ENCODE measurements at regions not wholly inside any gene's neighbourhood (a gene's known extent, or its start where the extent isn't known, plus 50 kb on each side); places are given as distances from the start of the nearest gene placed in this dataset.

DNA sequence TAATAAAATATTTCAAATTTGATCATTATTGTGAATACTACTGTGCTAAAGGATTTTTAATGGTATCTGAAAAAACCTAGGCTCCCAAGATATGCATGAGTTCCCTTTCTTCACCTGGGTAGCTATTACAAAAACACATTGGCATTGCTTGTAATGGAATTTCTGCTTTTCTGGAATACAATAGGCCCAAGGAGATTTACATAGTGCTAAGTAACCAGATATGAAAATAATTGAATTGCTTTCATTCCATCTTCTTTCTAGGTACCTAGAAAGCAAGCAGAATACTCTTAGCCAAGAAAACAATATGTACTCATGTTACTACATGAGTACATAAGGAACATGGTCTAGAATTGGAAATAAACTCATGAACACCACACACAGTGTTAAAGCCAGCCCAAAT, 291.9 kb downstream of the KCNC2 start:
- no peak for FAIRE-seq

DNA sequence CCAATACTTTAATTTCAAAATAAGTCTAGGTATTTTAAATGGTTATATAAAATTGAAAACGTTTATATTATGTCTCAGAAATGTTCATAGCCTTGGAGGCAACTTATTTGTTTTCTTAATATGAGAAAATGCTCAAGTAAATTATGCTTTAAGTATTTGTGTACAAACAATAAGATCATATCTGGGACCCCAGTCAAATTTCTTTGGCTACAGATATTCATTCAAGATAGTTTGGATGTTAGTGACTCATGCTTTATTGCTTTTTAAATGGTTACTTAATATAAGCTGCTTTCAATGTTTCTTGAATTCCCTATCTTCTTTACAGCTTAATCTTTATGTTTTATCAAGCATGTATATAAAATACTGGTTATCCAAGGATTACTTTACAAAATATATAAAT, 291.3 kb downstream of the KCNC2 start:
- FAIRE-seq = no peak

DNA sequence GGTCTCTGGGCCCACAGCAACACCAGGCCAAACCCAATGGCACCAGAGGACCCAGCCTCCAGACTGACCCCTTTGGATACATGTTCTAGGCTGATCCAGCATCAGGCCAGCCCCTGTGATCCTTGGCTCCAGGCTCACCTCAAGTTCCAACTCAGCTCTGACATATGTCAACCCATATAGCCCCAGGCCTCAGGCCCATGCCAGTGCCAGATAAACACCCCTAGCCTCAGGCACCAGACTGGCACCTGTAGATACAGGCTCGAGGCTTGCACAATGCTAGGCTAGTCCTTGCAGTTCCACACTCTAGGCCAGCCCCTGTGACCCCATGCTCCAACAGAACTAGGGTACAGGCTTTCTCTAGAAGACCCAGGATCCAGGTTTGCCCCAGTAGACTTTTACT, 287.5 kb downstream of the KCNC2 start:
- FAIRE-seq = no peak

DNA sequence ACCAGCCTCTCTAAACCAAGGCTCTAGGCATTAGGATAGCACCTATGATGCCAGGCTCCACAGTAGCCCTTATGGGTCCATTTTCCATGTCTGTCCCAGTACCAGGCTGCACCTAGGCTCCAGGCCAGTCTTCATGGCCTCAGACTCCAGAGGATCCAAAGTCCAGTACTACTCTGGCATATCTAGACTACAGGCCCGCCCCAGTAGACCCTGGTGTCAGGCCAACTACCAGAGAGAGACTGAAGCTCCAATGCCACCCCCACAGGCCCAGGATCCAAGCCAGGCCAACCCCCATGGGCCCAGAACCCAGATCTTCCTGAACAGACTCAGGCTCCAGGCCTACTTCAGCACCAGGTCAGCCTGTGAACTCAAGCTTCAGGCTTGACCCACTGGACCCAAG, 287.0 kb downstream of the KCNC2 start:
- FAIRE-seq = no peak

DNA sequence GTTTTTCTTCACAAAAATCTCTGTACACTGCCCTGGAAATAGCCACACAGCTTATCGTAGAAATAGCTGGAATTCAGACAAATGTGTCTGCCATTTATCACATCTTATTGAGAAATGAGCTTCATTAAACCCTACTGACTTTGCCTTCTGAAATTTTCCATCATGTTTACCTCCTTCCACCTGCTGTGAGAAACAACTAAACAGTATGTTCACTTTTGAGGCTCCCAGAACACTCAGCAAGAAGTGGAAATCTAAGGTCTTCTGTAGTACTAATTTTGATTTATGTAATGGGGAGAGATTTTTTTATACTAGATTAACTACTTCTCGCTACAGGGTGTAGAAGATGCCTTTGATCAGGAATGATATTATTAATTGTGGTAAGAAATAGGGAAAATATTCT, 268.0 kb downstream of the KCNC2 start:
- FAIRE-seq = no peak

DNA sequence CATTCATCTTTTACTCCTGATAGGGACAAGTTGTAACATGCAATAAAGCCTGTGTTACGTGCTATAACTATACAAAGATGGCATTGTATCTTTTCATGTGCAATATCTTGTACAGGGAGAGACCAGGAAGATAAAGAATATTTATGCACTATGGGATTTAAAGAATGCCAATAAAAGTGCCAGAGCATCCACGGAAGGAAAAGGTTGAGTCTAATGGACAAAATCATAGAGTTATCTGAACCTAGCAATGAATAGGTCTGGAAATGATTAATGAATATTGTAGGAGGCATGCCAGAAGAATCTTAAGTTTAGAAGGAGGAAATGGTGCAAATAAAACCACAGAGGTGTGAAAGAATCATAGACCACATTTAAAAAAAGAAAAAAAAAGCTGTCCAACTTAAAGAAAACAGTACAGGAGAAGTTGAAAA, 263.9 kb downstream of the KCNC2 start:
- peak; percentile 43 for FAIRE-seq

DNA sequence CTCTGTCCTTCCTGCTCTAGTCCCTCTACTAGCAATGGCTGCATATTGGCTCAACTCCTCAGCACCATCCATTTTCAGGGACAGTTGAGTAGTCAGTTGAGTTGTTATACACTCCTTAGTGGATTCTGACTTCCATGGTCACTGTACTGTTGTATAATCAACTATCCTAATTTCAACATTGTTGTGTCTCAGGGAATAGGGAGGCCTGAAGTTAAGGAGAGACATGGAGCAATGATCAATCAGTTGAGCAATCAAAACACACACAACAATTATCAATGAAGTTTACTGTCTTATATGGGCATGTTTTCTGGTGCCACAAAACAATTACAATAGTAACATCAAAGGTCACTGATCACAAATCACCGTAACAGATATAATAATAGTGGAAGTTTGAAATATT, 255.9 kb downstream of the KCNC2 start:
- FAIRE-seq = no peak

DNA sequence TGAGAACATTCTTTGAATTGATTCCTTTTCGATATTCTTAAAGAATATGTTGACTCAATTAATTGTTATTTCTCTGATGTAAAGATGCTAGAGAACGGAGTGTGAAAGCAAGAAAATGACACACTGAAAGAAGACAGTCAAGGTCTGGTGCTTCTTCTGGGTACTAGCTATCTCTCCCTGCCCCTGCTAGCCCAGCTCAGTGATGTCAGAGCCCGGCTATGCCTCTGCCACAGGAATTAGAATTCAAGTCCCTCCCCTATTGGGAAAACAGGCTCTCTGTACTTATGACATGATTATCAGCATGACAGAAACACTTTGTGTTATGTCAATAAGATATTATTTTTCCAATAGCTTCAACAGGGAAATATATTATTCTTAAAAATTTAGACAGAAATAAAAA, 252.4 kb downstream of the KCNC2 start:
- no peak for FAIRE-seq

DNA sequence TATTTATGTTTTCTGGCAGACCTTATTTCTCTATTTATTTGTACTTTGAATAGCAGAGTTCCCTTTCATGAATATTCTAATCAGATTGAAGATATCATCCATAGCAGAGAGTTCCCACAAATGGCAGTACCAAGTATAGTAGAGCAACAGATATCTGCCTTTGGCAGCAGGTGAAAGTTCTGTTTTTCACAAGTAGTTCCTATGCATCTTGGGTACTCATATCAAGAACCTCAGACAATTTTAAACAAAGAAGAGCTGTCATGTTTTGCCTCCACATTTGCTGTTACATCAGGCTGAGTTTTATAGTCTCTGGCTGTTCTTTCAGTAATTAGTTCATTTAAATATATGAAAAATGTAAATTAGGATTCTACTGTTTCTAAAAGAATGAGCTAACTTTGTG, 252.0 kb downstream of the KCNC2 start:
- FAIRE-seq = no peak

DNA sequence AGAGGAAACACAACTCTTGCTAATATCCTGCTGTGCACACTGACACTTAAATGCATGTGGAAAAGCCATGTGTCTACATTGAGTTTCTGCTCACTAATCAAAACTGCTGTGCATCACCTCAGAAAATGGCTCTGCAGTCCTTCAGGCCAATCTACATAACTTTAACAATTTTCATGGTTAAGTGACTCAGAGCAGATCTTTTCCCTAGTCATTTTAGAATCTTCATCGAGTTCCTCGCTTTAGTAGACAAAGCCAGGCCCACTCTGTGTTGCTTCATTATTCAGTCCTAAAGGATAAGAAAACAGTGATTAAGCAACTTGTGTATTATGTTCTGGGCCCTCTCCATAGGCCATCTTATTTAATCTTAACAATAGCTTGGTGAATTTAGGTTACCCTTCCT, 250.0 kb downstream of the KCNC2 start:
- no peak for FAIRE-seq

DNA sequence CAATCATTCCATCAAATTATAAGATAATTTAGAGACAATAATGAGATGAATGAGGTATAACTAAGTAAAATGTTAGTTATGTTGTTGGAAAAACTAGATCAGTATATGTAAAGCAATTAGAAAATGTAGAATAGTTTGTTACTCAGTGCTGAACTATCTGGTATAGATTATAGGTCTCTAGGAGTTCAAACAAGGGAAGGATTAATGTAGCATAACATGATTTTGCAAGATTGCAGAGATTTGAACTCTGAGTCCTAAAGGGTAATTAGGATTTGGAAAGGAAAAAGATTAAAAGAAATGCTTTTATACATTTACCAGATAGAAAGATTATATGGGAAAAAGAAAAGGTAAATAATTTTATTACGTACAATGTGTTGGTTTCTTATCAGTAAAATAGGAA, 246.3 kb downstream of the KCNC2 start:
- no peak for FAIRE-seq

DNA sequence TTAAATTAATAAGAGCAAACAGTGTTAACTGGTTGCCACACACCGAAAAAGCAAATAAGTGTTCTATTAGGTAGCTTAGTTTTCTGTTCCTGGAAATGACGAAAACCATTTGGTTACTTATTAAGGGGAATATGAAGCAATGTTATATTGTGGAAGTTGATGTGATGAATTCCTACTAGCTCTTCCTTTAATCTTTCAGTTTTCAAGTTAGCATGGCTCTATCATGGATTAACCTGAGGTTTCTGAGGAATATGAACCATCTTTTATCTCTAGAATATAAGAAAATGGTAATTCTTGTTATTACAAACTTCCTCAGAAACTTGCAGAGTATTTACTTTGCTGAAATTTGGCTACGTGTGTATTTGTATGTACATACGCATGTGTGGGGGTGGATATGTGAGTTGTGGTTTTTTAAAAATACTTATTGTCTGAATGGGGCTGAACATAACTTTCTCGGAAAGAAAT, 245.7 kb downstream of the KCNC2 start:
- FAIRE-seq = no peak

DNA sequence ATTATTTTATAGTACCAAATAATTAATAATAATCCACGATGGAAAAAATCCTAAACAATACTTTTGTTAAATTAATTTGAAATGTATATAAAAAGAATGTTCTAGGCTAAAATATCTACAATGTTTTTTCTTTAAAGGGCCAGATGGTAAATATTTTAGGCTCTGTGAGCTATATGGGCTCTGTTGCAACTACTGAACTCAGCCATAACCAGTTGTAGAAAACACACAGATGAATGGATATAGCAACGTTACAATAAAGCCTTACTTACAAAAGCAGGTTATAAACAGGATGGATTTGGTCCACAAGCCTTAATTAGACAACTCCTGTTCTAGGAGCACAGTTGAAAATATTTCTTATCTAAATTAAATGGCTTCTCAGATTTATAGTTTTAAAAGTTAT, 245.2 kb downstream of the KCNC2 start:
- no peak for FAIRE-seq

DNA sequence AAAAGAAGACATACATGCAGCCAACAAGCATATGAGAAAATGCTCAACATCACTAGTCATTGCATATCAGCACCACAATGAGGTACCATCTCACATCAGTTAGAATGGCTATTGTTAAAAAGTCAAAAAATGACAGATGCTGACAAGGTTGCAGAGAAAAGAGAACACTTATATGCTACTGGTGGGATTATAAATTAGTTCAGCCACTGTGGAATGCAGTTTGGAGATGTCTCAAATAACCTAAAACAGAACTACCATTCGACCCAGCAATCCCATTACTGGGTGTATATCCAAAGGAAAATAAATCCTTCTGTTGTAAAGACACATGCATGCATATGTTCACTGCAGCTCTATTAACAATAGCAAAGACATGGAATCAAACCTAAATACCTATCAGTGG, 238.4 kb downstream of the KCNC2 start:
- no peak for FAIRE-seq

DNA sequence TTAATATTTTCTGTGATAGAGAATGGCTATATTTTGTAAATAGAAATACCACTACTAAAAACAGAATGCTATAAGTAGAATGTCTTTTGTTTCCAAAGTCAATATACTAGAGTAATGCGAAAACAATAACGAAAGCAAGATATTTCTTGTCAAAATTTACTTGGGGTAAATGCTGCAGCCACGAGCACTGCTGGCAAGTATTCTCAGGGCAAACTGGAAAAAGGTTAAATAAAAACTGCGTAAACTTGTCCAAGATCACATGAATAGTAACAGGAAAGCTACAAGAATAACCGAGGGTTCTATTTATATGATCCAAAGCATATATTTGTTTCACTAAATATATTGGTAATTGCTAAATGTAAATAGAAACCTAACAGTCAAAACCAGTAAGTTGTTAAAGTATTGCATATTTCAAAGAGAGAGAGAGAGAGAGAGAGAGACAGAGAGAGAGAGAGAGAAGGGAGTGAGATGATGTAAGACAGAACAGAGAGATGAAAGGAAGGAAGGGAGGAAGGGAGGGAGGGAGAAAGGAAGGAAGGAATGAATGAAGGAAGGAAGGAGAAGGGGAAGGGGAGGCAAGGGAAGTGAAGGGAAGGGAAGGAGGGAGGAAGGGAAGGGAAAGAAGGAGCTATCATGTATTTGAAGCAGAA, 231.7 kb downstream of the KCNC2 start:
- no peak for FAIRE-seq

DNA sequence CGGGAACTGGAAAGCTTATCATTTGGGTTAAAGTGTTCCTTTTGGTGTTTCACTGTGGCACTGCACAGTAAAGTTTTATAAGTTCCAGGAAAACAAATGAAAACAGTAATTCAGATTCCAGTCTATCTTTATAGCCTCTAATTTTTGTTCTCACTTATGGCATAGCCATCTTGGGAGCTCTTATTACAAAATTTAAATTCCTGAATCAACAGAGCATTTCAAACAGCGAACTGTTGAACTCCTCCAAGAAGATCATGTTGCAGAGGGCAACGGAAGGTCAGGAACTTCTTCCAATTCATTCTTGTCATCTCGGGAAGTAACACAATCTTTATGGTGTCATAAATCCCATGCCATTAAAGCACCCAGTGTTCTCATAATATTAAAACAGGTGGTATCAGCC, 229.1 kb downstream of the KCNC2 start:
- FAIRE-seq = no peak

DNA sequence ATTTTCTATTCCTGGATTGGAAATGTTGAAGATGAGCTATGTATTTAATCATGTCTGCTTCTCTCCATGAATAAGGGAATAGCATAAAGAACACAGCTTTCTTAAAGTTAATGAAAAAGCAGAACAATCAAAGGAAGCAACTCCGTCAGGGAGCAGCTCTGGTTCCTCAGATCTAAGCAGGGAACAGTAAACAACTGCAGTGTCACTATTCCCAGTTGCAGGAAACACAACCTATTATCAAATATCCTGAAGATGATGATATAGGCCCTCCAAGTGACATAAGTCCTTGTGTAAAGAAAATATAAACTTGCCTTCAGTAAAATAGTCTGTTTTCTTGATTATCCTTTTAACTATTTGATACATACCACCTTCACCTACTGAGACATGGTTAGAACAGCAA, 228.1 kb downstream of the KCNC2 start:
- no peak for FAIRE-seq

DNA sequence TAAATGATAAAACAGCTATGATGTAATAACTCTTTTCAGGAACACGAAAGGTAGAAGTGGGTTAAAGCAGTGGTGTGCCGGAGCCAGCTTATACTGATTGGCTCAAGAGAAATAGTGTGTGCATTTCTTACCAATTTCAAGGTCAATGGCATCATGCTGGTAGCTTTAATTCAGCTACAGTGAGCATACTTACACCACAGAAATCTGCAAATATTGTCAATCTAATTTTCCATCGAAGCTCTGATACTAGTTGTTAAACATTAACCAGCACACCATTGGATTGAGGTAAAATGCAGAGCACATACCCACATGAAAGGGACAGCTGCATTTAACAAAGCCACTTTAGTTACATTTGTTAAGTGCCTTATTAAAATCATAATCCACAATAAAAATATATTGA, 225.7 kb downstream of the KCNC2 start:
- FAIRE-seq = no peak

DNA sequence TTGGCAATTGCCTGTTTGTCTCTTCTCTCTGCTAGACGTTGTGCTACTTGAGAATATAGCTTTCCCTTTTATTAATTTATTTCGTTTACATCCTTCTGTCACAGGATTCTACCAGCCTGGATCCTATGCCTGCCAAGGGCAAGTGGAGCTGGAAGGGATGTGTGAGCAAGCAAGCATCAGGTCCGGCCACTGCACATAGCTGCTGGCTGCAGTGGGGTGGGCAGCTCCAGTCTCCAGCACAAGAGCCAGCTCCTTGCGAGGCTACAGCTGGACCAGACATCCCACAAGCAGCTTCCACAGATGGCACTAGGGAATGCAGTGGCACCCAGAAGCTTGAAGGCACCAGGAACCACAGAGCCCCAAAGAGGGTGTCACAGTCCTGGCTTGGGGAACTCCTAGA, 225.0 kb downstream of the KCNC2 start:
- no peak for FAIRE-seq

DNA sequence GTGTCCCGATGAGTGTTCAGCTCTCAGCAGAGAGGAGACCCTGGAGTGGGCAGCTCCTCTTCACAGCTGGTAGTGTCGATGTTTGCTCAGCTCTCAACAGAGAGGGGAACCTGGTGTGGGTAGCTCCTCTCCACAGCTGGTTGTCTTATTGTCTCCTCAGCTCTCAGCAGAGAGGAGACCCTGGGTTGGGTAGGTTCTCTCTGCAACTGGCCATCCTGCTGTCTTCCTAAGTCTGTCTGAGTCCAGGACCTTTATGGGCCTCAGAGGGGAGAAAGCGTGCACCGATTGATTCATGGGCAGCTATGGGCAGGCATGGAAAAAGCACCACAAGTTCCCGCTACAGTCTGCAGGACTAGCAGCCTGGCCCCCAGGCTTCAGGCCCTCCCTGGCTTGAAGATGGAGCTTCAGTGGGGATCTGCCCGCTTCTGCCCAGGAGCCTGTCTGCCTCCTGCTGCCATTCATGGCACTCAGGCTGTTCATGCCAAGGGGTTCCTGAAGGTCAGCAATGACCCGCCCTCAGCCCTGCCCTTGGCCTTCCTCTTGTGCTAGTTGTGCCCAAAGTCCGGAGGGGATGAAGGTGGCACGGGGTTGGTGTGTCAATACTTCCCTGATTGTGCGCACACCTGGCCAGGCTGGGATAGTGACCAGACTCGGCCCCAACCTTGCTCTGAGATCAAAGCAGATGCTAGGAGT, 224.2 kb downstream of the KCNC2 start:
- FAIRE-seq = no peak

DNA sequence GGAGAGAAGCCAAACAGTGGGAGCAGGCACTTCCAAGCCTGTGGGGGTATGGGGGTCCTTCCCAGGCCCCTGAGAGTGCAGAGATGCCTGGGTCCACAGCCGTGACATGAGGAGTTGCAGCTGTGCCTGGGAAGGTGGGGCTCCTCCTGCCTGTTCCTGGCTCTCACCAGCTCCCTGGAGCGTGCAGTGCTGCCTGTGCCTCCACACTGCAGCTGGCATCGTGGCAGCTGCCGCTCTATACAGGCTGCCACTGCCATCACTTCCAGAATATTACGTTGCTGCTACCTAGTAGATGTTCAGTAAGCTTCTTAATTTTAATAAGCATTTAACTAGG, 223.7 kb downstream of the KCNC2 start:
- FAIRE-seq = no peak

DNA sequence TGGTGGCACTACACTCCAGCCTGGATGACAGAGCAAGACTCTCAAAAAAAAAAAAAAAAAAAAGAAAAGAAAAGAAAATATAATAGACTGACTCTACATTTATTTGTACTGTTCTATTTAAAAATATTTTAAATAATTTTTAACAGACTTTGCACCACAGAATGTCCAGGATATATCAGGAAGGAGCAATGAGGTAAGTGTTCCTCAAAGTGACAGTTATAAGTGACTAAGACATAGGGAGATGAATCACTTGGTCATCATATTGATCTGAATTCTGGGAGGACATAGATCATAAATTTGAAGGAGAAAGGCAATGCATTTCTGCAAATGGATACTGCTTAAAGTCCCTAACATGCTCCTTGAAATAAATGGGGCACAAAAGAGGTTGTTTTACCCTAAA, 221.5 kb downstream of the KCNC2 start:
- FAIRE-seq = no peak
